ENCODE measurements at regions not wholly inside any gene's neighbourhood (a gene's known extent, or its start where the extent isn't known, plus 50 kb on each side); places are given as distances from the start of the nearest gene placed in this dataset.
"Not testable (repeated sequence)": the region's sequence is repeated elsewhere in the genome, so short reads cannot be mapped to it uniquely, and the experiment has no call there.

- no peak overlapping the region for H3K27ac Mint-ChIP-seq
- no peaks in the 10 kb centered on the region for H3K36me3 Mint-ChIP-seq (ENCODE audit: low read depth)
- H3K4me3 Mint-ChIP-seq, result no peak overlapping the region
- no peaks in the 10 kb centered on the region for H3K9me3 Mint-ChIP-seq
- H3K4me1 Mint-ChIP-seq (ENCODE audit: low read depth), result no peaks in the 10 kb centered on the region
- POLR2A ChIA-PET, result no interaction called here
- ATAC-seq (peak; percentile 59), DNase-seq (peak; percentile 16)
- intact Hi-C loops (cut with micrococcal nuclease), result loop anchor here (10.0 kb wide), 1 partner anchor 156 kb away; no protein-coding TSS in a partner anchor
- peaks cover 13% of the 10 kb centered on the region for H3K27me3 Mint-ChIP-seq
- CTCF ChIA-PET, result interaction anchor here (1.1 kb wide), 1 partner anchor 297 kb away, joined by 3 read pairs; no protein-coding TSS in a partner anchor
- TF ChIP-seq CTCF (IDR thresholded peaks at IDR 0.05), result no peak
Measured at GRCh38 chr1:157198619-157199420, 60.6 kb upstream of the ETV3 start.

DNA sequence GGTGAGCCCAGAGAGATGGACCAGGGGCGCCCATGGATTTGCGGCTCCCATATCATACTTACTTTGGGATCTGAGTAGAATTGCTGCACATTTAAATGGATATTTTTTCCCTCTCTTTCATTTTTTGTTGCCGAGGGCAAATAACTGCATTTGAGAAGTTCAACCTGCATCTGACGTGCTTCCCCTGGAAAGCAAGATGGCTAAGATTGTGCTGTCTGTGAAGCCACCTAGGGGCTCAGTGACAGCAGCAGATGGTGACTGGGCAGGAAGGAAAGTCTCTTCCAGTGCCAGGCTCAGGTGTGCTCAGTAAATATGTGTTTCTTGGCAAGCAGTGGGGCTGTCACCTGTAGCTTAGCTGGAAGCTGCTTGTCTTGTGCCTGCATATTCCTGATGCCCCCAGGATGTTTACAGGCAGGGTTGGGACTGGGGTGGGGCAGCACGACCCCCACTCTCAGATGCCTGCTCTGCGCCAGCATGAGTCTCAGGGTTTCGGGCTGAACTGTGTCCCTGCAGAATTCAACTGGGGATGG, 59.8 kb upstream of the ETV3 start:
- ChIA-PET CTCF (no interaction called here), POLR2A (no interaction called here)
- TF ChIP-seq CTCF (IDR thresholded peaks at IDR 0.05), result no peak

DNA sequence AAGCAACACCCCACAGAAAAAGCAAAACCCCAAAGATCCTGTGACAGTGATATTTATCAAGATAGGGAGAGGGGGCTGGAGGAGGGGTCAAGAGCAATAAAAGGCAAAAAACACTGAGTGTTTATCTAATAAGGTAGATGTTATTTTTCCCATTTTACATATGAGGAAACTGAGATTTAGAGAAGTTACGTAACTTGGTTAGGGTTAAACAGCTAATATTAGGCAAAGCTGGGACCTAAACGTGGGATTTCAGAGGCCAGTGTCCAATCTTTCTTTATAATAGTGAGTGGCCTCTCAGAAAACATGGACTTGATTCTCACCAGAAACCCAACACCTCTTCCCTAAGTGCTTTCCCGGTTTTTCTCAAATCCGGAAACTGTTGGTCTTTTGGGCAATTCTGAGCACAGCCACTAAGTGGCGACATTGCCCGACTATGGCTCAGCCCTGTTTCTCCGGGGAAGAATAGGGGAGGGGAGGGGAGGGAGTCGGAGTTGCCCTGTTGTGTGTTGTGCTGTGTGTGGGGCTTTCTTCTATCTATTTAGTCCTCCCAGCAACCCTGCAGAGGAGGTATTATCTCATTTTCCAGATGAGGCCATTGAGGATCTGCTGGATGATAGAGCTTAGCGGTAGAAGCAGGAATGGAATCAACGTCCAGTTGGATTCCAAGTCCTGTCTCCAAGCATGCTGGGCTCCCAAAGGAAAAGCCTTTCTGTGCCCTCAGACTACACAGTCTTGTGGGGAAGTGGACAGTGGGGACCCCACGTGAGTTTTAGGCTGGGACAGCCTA, 58.7 kb upstream of the ETV3 start:
- CTCF ChIA-PET, result interaction anchor here (0.8 to 2.6 kb wide), 12 partner anchors 9 to 299 kb away, joined by 3 to 12 read pairs (median 4); no protein-coding TSS in a partner anchor
- H3K36me3 Mint-ChIP-seq (ENCODE audit: low read depth); H3K4me1 Mint-ChIP-seq (ENCODE audit: low read depth); H3K9me3 Mint-ChIP-seq; H3K4me3 Mint-ChIP-seq; POLR2A ChIA-PET; DNase-seq; H3K27ac Mint-ChIP-seq: not testable (repeated sequence)
- peak; percentile 34 for TF ChIP-seq CTCF (IDR thresholded peaks at IDR 0.05)
- ATAC-seq, result peak; percentile 74
- peaks cover 17% of the 10 kb centered on the region for H3K27me3 Mint-ChIP-seq
- intact Hi-C loops (cut with micrococcal nuclease), result loop anchor here (10.0 kb wide), 1 partner anchor 158 kb away; no protein-coding TSS in a partner anchor

More for the DNA sequence above, 59.8 kb upstream of the ETV3 start:
- DNase-seq (no peak), ATAC-seq (no peak)
- Mint-ChIP-seq H3K4me1 (ENCODE audit: low read depth) (no peaks in the 10 kb centered on the region), H3K27me3 (peaks cover 14% of the 10 kb centered on the region), H3K36me3 (ENCODE audit: low read depth) (no peaks in the 10 kb centered on the region), H3K9me3 (no peaks in the 10 kb centered on the region), H3K27ac (no peak overlapping the region), H3K4me3 (no peak overlapping the region)
- intact Hi-C loops (cut with micrococcal nuclease), result loop anchor here (10.0 kb wide), 1 partner anchor 157 kb away; no protein-coding TSS in a partner anchor

DNA sequence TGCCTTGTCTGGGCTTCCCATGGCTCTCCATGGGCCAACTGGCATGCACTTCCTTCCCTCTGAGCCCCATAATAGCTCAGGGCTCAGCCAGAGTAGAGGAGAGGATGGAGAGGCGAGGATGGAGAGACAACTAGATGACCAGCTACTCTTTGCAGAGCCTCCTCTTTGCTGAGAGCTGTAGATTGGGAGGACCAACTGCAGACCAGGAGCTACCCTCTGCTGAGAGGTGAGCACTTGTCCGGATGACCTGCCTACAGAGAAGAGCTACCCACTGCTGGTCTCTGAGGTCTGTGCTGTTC, 58.0 kb upstream of the ETV3 start:
- Mint-ChIP-seq H3K27ac (no peak overlapping the region), H3K4me1 (ENCODE audit: low read depth) (no peaks in the 10 kb centered on the region), H3K4me3 (no peak overlapping the region), H3K27me3 (peaks cover 17% of the 10 kb centered on the region), H3K36me3 (ENCODE audit: low read depth) (no peaks in the 10 kb centered on the region), H3K9me3 (no peaks in the 10 kb centered on the region)
- POLR2A ChIA-PET, result interaction anchor here (0.6 kb wide), 1 partner anchor 16 kb away, joined by 3 read pairs; no protein-coding TSS in a partner anchor
- intact Hi-C loops (cut with micrococcal nuclease), result loop anchor here (10.0 kb wide), 1 partner anchor 159 kb away; no protein-coding TSS in a partner anchor
- CTCF ChIA-PET, result interaction anchor here (0.8 to 2.6 kb wide), 13 partner anchors 9 to 300 kb away, joined by 3 to 12 read pairs (median 4); no protein-coding TSS in a partner anchor
- ATAC-seq, result no peak
- no peak for DNase-seq
- no peak for TF ChIP-seq CTCF (IDR thresholded peaks at IDR 0.05)
